Neuronal stem cell (in vitro differentiated cells): ENCODE measurements at regions not wholly inside any gene's neighbourhood (a gene's known extent, or its start where the extent isn't known, plus 50 kb on each side); places are given as distances from the start of the nearest gene placed in this dataset.

Source experiments
- DNase-seq: peaks from one replicate; pipeline ENCODE4 v3.0.0-alpha.2; 2013; ENCODE audit warnings: low spot score
- H2AFZ ChIP-seq: one replicate; pipeline ENCODE4 v1.6.1; 2013; ENCODE audit warnings: mild to moderate bottlenecking, low read length, inconsistent platforms
- H2AK5ac ChIP-seq: 2 replicates; pipeline ENCODE4 v1.6.1; 2013; ENCODE audit warnings: low read depth, mild to moderate bottlenecking, inconsistent platforms, low read length, moderate library complexity, mixed read lengths
- H2BK120ac ChIP-seq: 2 replicates; pipeline ENCODE4 v1.6.1; 2013; ENCODE audit warnings: low read depth, mild to moderate bottlenecking, inconsistent platforms, low read length, moderate library complexity, mixed read lengths
- H2BK12ac ChIP-seq: one replicate; pipeline ENCODE4 v1.6.1; 2013; ENCODE audit warnings: low read length, inconsistent platforms
- H2BK15ac ChIP-seq: 2 replicates; pipeline ENCODE4 v1.6.1; 2013; ENCODE audit warnings: mild to moderate bottlenecking, low read length, inconsistent platforms, mixed read lengths
- H2BK5ac ChIP-seq: one replicate; pipeline ENCODE4 v1.6.1; 2013; ENCODE audit warnings: inconsistent platforms, mild to moderate bottlenecking, low read length, moderate library complexity
- H3K14ac ChIP-seq: one replicate; pipeline ENCODE4 v1.6.1; 2013; ENCODE audit warnings: low read length, inconsistent platforms
- H3K18ac ChIP-seq: 2 replicates; pipeline ENCODE4 v1.6.1; 2013; ENCODE audit warnings: low read length, inconsistent platforms
- H3K23ac ChIP-seq: 2 replicates; pipeline ENCODE4 v1.6.1; 2013; ENCODE audit warnings: low read depth, mild to moderate bottlenecking, mixed read lengths, low read length, inconsistent platforms; ENCODE audit not compliant: poor library complexity
- H3K27ac ChIP-seq: replicated peaks from 3 replicates; pipeline ENCODE4 v1.5.1; 2013; ENCODE audit warnings: low read length, inconsistent platforms
- H3K27me3 ChIP-seq, 3 experiments: 2 replicates each; pipeline ENCODE4 v1.6.1; 2013; ENCODE audit warnings: low read length in 3 of 3, mild to moderate bottlenecking in 2 of 3, inconsistent platforms in 1 of 3, low read depth in 1 of 3, mixed read lengths in 1 of 3, moderate library complexity in 1 of 3; ENCODE audit not compliant: control insufficient read depth in 3 of 3, insufficient read depth in 3 of 3
- H3K36me3 ChIP-seq, 2 donors: replicated peaks in 1 of 2; 2 replicates each; pipeline ENCODE4 v1.6.1; 2013; ENCODE audit warnings: low read length in 2 of 2; ENCODE audit not compliant: control insufficient read depth in 2 of 2, insufficient read depth in 2 of 2
- H3K4ac ChIP-seq: 2 replicates; pipeline ENCODE4 v1.6.1; 2013; ENCODE audit warnings: inconsistent platforms, mild to moderate bottlenecking, low read length, moderate library complexity
- H3K4me1 ChIP-seq, 2 donors: 1 replicate in 1 of 2; 2 replicates in 1 of 2; pipeline ENCODE4 v1.6.1; 2013; ENCODE audit warnings: low read length in 2 of 2, low read depth in 1 of 2; ENCODE audit not compliant: control insufficient read depth in 2 of 2, insufficient read depth in 1 of 2
- H3K4me2 ChIP-seq: one replicate; pipeline ENCODE4 v1.6.1; 2013; ENCODE audit warnings: mild to moderate bottlenecking, low read length, inconsistent platforms; ENCODE audit not compliant: insufficient read depth, poor library complexity, severe bottlenecking
- H3K4me3 ChIP-seq, 2 donors: 2 replicates each; pipeline ENCODE4 v1.5.1; 2013; ENCODE audit warnings: low read length in 2 of 2, mild to moderate bottlenecking in 2 of 2, inconsistent platforms in 1 of 2, moderate library complexity in 1 of 2
- H3K79me1 ChIP-seq: one replicate; pipeline ENCODE4 v1.6.1; 2013; ENCODE audit warnings: low read depth, mild to moderate bottlenecking, inconsistent platforms, low read length, moderate library complexity
- H3K9ac ChIP-seq: one replicate; pipeline ENCODE4 v1.6.1; 2013; ENCODE audit warnings: mild to moderate bottlenecking, low read depth, low read length, inconsistent platforms; ENCODE audit not compliant: poor library complexity
- H3K9me3 ChIP-seq, 2 donors: replicated peaks in 1 of 2; 2 replicates each; pipeline versions ENCODE3 to v1.6.1; 2013; ENCODE audit warnings: low read length in 2 of 2, mild to moderate bottlenecking in 2 of 2, inconsistent platforms in 1 of 2, low read depth in 1 of 2, mixed read lengths in 1 of 2, moderate library complexity in 1 of 2; ENCODE audit not compliant: control insufficient read depth in 2 of 2, insufficient read depth in 1 of 2
- H4K8ac ChIP-seq: one replicate; pipeline ENCODE4 v1.6.1; 2013; ENCODE audit warnings: low read depth, mild to moderate bottlenecking, inconsistent platforms, low read length, moderate library complexity
- H4K91ac ChIP-seq: one replicate; pipeline ENCODE4 v1.6.1; 2013; ENCODE audit warnings: low read length, low read depth, mild to moderate bottlenecking, inconsistent platforms; ENCODE audit not compliant: poor library complexity
- WGBS, 2 donors: extraction: QIAGEN DNeasy Blood & Tissue Kit; methylation state at CpG; one replicate each; pipeline ENCODE4 v1.1.7; 2013; ENCODE audit warnings: missing lambda C conversion rate in 2 of 2, mixed read lengths in 1 of 2; ENCODE audit not compliant: insufficient read length in 2 of 2, insufficient replicate concordance in 1 of 2; ENCODE audit errors: extremely low coverage in 2 of 2; 5-methylcytosine and 5-hydroxymethylcytosine counted together

DNA sequence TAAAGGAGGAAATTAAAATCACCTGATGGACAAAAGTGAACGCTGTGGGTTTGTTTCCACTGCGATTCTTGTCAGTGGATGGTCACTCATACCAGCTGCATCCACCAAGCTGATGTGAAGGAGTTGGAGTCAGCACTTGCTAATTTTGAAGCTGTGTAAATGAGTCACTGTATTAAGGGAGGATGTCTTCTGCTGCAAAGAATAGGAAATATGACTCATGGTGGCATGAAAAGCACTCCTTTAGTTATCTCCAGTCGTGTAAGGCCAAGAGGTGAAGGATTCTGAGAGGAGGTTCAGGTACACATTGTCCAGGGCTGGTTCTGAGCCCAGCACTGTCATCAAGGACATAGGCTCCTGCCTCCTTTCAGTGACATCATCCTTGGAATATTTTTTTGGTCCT lies 71.7 kb upstream of the SKOR2 start:
- DNase-seq = no peak
- no peak overlapping the region for H3K23ac ChIP-seq
- no peaks in the 10 kb centered on the region for H3K79me1 ChIP-seq
- H2BK5ac ChIP-seq = no peak overlapping the region
- H4K8ac ChIP-seq = no peak overlapping the region
- no peak overlapping the region for H2AFZ ChIP-seq
- no peaks in the 10 kb centered on the region for H3K9me3 ChIP-seq
- no peak overlapping the region for H3K14ac ChIP-seq
- no peak overlapping the region for H2BK12ac ChIP-seq
- H4K91ac ChIP-seq = no peak overlapping the region
- no peak overlapping the region for H3K18ac ChIP-seq
- no peak overlapping the region for H3K27ac ChIP-seq
- no peak overlapping the region for H3K4me3 ChIP-seq
- no peak overlapping the region for H3K9ac ChIP-seq
- no peak overlapping the region for H2AK5ac ChIP-seq
- peaks cover 0 to 3% (median 0%) of the 10 kb centered on the region in 3 experiments for H3K27me3 ChIP-seq
- H3K36me3 ChIP-seq = no peaks in the 10 kb centered on the region
- no peaks in the 10 kb centered on the region for H3K4me1 ChIP-seq
- no peak overlapping the region for H3K4ac ChIP-seq
- no CpG with 5 or more reads among the region's 3 CpGs for WGBS, 2 donors
- no peak overlapping the region for H3K4me2 ChIP-seq
- H2BK15ac ChIP-seq = no peak overlapping the region
- H2BK120ac ChIP-seq = no peak overlapping the region

DNA sequence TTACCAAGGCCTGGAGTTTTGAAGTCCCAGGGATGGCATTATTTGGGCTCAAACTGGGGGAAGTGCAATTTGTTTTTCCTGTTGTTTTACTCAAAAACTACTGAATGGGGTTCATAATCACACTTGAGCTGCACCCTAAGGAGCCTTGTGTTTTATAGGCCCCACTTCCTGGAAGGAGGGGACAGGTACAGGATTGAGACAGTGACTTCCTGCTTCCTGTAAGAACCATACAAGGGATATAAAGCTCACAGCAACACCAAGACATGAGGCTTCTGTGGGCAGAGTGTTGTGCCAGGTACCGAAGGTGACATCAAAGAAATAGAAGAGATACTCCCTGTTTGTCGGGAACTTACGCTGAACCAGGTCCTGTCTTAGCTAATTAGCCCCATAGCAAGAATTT lies 70.4 kb upstream of the SKOR2 start:
- H4K91ac ChIP-seq = no peak overlapping the region
- WGBS, 2 donors = no CpG with 5 or more reads among the region's 3 CpGs
- no peak overlapping the region for H2BK12ac ChIP-seq
- H3K18ac ChIP-seq = no peak overlapping the region
- H2BK5ac ChIP-seq = no peak overlapping the region
- H3K4me2 ChIP-seq = no peak overlapping the region
- no peak overlapping the region for H3K23ac ChIP-seq
- H3K4me3 ChIP-seq = no peak overlapping the region
- H2AFZ ChIP-seq = no peak overlapping the region
- H3K36me3 ChIP-seq = no peaks in the 10 kb centered on the region
- H2BK15ac ChIP-seq = no peak overlapping the region
- no peaks in the 10 kb centered on the region for H3K9me3 ChIP-seq
- H2AK5ac ChIP-seq = no peak overlapping the region
- no peaks in the 10 kb centered on the region for H3K79me1 ChIP-seq
- no peak overlapping the region for H4K8ac ChIP-seq
- no peak overlapping the region for H3K27ac ChIP-seq
- no peak overlapping the region for H3K14ac ChIP-seq
- H2BK120ac ChIP-seq = no peak overlapping the region
- no peak for DNase-seq
- H3K9ac ChIP-seq = no peak overlapping the region
- peaks cover 0 to 7% (median 0%) of the 10 kb centered on the region in 3 experiments for H3K27me3 ChIP-seq
- no peak overlapping the region for H3K4ac ChIP-seq
- H3K4me1 ChIP-seq = no peaks in the 10 kb centered on the region

DNA sequence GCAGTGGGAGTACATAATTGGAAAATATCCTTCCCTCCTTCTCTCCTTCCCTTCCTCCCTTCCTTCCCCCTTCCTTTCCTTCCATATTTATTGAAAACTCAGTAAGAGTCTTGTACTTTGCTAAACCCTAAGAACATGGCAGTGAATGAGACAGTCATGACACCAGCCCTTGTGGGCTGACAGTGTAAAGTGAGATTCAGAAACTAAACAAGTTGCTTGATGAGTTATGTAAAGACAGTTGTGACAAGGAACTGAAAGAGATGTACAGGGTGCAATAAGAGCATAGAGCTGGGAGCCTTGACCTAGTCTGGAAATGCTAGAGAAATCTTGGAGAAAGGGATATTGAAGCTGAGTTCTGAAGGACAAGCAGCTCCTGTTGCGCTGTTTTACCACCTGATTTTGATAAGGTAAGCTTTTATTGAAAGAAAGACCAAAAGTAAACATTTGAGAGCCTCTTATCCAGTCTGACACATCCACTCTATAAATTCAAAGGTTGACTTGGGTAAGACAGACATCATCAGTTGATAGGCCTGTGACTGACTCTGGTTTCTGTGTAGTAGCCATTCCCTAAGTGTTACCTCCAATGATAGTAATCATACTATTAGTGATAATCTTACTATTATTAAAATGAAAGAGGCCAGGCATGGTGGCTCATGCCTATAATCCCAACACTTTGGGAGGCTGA lies 66.5 kb upstream of the SKOR2 start:
- WGBS, 2 donors = no CpG with 5 or more reads among the region's 1 CpG
- no peak overlapping the region for H3K27ac ChIP-seq
- H3K4me3 ChIP-seq = no peak overlapping the region
- no peak overlapping the region for H4K91ac ChIP-seq
- H2BK5ac ChIP-seq = no peak overlapping the region
- no peak overlapping the region for H2BK15ac ChIP-seq
- no peaks in the 10 kb centered on the region for H3K79me1 ChIP-seq
- H3K27me3 ChIP-seq = peaks cover 0 to 11% (median 0%) of the 10 kb centered on the region in 3 experiments
- no peaks in the 10 kb centered on the region for H3K4me1 ChIP-seq
- no peak overlapping the region for H3K4ac ChIP-seq
- DNase-seq = no peak
- H3K4me2 ChIP-seq = no peak overlapping the region
- no peak overlapping the region for H2AFZ ChIP-seq
- no peak overlapping the region for H3K14ac ChIP-seq
- H2BK12ac ChIP-seq = no peak overlapping the region
- no peak overlapping the region for H2AK5ac ChIP-seq
- H2BK120ac ChIP-seq = no peak overlapping the region
- H3K23ac ChIP-seq = no peak overlapping the region
- no peak overlapping the region for H4K8ac ChIP-seq
- no peaks in the 10 kb centered on the region for H3K9me3 ChIP-seq
- H3K18ac ChIP-seq = no peak overlapping the region
- H3K9ac ChIP-seq = no peak overlapping the region
- H3K36me3 ChIP-seq = no peaks in the 10 kb centered on the region

- no CpG with 5 or more reads among the region's 4 CpGs for WGBS, 2 donors
Measured at GRCh38 chr18:47316924-47317323, 65.5 kb upstream of the SKOR2 start.

More at GRCh38 chr18:47316924-47317323, 65.5 kb upstream of the SKOR2 start:
- H2BK5ac ChIP-seq = no peak overlapping the region
- H3K14ac ChIP-seq = no peak overlapping the region
- H3K4me1 ChIP-seq = no peaks in the 10 kb centered on the region
- H3K9me3 ChIP-seq = no peaks in the 10 kb centered on the region
- H3K36me3 ChIP-seq = no peaks in the 10 kb centered on the region
- DNase-seq = no peak
- H4K8ac ChIP-seq = no peak overlapping the region
- no peak overlapping the region for H4K91ac ChIP-seq
- no peak overlapping the region for H2BK15ac ChIP-seq
- H3K9ac ChIP-seq = no peak overlapping the region
- H3K27ac ChIP-seq = no peak overlapping the region
- H2BK12ac ChIP-seq = no peak overlapping the region
- no peak overlapping the region for H2AFZ ChIP-seq
- H3K4me2 ChIP-seq = no peak overlapping the region
- H3K79me1 ChIP-seq = no peaks in the 10 kb centered on the region
- H3K27me3 ChIP-seq = peaks cover 0 to 8% (median 0%) of the 10 kb centered on the region in 3 experiments
- H3K23ac ChIP-seq = no peak overlapping the region
- no peak overlapping the region for H3K4me3 ChIP-seq
- H2AK5ac ChIP-seq = no peak overlapping the region
- H2BK120ac ChIP-seq = no peak overlapping the region
- H3K18ac ChIP-seq = no peak overlapping the region
- H3K4ac ChIP-seq = no peak overlapping the region
